ENCODE measurements at regions not wholly inside any gene's neighbourhood (a gene's known extent, or its start where the extent isn't known, plus 50 kb on each side); places are given as distances from the start of the nearest gene placed in this dataset.

GRCh38 chr5:144742361-144742760 lies 571.7 kb downstream of the KCTD16 start:
- H3K4me1 Mint-ChIP-seq, result no peaks in the 10 kb centered on the region
- no peak for ATAC-seq
- H3K27ac Mint-ChIP-seq, result no peak overlapping the region
- H3K36me3 Mint-ChIP-seq, result no peaks in the 10 kb centered on the region
- peaks cover 4 to 40% (median 17%) of the 10 kb centered on the region in 9 donors for H3K9me3 Mint-ChIP-seq
- no peaks in the 10 kb centered on the region for H3K27me3 Mint-ChIP-seq
- POLR2A ChIA-PET, result no interaction called here
- DNase-seq, result no peak
- H3K4me3 Mint-ChIP-seq, result no peak overlapping the region

DNA sequence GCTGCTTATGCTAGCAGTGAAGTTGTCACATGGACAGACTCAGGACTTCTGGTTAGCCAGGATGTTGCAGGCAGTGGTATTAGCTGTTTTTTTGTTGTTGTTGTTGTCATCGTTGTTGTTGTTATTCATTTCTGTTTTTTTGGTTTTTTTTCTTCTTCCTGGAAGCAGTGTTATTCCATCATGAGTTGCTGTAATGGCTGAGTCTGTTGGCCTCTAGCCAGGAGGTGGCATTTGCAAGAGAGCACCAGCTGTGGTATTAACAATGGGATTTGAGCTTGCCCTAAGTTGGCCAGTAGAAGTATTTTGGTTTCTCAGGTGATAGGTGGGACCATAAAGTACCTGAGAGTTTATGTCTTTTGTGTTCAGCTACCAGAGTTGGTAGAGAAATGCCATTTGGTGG lies 561.1 kb downstream of the KCTD16 start:
- Mint-ChIP-seq H3K36me3 (peaks cover 0 to 4% (median 0%) of the 10 kb centered on the region in 3 donors), H3K9me3 (peaks cover 11 to 56% (median 24%) of the 10 kb centered on the region in 9 donors), H3K4me3 (no peak overlapping the region), H3K27me3 (no peaks in the 10 kb centered on the region), H3K4me1 (no peaks in the 10 kb centered on the region), H3K27ac (no peak overlapping the region)
- POLR2A ChIA-PET, result no interaction called here
- ATAC-seq (no peak), DNase-seq (no peak)

DNA sequence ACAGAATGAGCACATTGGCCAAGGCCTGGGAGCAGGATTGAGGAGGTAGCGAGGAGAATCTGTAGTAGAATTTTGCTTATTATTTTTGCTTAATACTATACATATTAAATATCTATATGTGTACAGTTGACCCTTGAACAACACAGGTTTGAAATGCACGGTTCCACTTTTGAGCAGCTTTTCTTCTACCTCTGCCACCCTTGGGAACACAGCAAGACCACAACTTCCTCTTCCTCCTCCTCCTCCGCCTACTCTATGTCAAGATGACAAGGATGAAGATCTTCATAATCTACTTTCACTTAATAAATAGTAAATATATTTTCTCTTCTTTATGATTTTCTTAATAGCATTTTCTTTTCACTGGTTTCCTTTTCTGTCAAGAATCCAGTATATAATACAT lies 541.4 kb downstream of the KCTD16 start:
- POLR2A ChIA-PET, result no interaction called here
- no peaks in the 10 kb centered on the region for H3K27me3 Mint-ChIP-seq
- no peak overlapping the region for H3K27ac Mint-ChIP-seq
- H3K4me1 Mint-ChIP-seq, result peaks cover 0 to 22% (median 0%) of the 10 kb centered on the region in 4 donors
- peaks cover 0 to 4% (median 0%) of the 10 kb centered on the region in 3 donors for H3K36me3 Mint-ChIP-seq
- H3K4me3 Mint-ChIP-seq, result no peak overlapping the region
- no peak for ATAC-seq
- peak in 1 of 10 donors; percentile 5 for DNase-seq
- peaks cover 0 to 11% (median 5%) of the 10 kb centered on the region in 9 donors for H3K9me3 Mint-ChIP-seq

DNA sequence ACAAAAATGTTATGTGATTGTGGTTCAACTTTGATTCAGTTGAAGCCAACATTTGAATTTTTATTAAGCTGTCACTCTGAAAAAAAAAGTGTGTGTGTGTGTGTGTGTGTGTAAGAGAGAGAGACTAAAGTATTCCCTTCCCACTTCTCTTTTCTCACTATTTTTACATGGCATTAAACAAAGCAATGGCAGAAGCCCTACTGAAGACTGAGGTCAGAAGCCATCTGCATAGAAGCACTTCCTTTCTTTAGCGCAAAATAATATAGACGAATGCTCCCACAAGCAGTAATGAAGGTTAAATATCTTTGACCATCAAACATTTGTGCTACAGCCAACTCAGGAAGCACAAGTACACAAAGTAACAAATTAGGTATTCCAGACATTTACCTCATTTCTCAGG lies 540.5 kb downstream of the KCTD16 start:
- DNase-seq (no peak), ATAC-seq (no peak)
- Mint-ChIP-seq H3K4me1 (peaks cover 0 to 22% (median 0%) of the 10 kb centered on the region in 4 donors), H3K27ac (peak overlapping the region in 1 of 10 donors; percentile 29), H3K27me3 (no peaks in the 10 kb centered on the region), H3K9me3 (peaks cover 0 to 11% (median 5%) of the 10 kb centered on the region in 9 donors), H3K36me3 (peaks cover 0 to 4% (median 0%) of the 10 kb centered on the region in 3 donors), H3K4me3 (no peak overlapping the region)
- POLR2A ChIA-PET, result no interaction called here

DNA sequence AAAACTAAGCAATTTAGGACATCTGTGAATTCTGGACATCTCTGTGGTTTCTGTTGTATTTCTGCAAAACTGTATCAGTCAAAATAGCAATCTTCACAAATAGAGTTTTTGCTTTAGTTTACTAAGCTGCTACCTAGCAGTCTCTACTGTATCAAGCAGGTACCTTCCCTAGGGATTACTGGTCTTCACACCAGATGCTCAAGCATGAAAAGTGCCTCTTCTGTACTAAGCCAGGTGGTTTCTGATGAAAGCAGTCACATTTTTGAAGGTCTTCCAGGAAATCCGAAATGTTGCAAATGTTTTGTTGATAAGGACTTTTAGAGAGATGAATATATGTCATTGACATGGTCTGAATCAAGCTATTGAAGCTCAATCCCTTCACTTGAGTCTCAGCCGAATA lies 540.0 kb downstream of the KCTD16 start:
- Mint-ChIP-seq H3K4me1 (peaks cover 0 to 22% (median 0%) of the 10 kb centered on the region in 4 donors), H3K36me3 (peaks cover 0 to 4% (median 0%) of the 10 kb centered on the region in 3 donors), H3K9me3 (peaks cover 0 to 11% (median 5%) of the 10 kb centered on the region in 9 donors), H3K27ac (peak overlapping the region in 1 of 10 donors; percentile 29), H3K27me3 (no peaks in the 10 kb centered on the region), H3K4me3 (no peak overlapping the region)
- DNase-seq (no peak), ATAC-seq (no peak)
- POLR2A ChIA-PET, result no interaction called here

GRCh38 chr5:144703776-144704175 lies 533.1 kb downstream of the KCTD16 start:
- DNase-seq (no peak), ATAC-seq (no peak)
- Mint-ChIP-seq H3K27me3 (no peaks in the 10 kb centered on the region), H3K4me1 (no peaks in the 10 kb centered on the region), H3K36me3 (no peaks in the 10 kb centered on the region), H3K27ac (no peak overlapping the region), H3K4me3 (no peak overlapping the region), H3K9me3 (peaks cover 0 to 19% (median 5%) of the 10 kb centered on the region in 9 donors)
- POLR2A ChIA-PET, result no interaction called here

DNA sequence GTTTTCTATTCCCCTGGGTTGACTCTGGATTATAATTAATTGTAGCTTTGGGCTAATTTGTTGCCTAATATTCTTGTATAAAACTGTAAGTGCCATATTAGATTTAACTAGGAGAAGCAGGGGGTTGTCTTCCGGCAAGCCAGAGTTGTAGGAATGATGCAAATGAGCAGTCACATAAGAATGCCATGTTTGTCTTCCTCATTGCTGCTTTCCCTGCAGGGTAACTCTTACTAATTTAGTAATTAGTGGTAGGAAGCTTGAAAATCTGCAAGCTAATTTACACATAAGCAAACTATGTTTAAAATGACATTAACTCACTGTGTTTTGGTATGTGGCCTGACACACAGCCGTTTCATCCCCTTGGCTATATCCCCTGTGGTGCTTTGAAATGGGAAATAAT lies 527.8 kb downstream of the KCTD16 start:
- Mint-ChIP-seq H3K36me3 (no peaks in the 10 kb centered on the region), H3K27ac (no peak overlapping the region), H3K9me3 (peaks cover 0 to 19% (median 3%) of the 10 kb centered on the region in 9 donors), H3K4me3 (no peak overlapping the region), H3K27me3 (no peaks in the 10 kb centered on the region), H3K4me1 (no peaks in the 10 kb centered on the region)
- POLR2A ChIA-PET, result no interaction called here
- ATAC-seq (no peak), DNase-seq (no peak)

GRCh38 chr5:144697847-144698262 lies 527.2 kb downstream of the KCTD16 start:
- POLR2A ChIA-PET, result no interaction called here
- Mint-ChIP-seq H3K27me3 (no peaks in the 10 kb centered on the region), H3K4me3 (no peak overlapping the region), H3K27ac (no peak overlapping the region), H3K36me3 (no peaks in the 10 kb centered on the region), H3K9me3 (peaks cover 0 to 15% (median 1%) of the 10 kb centered on the region in 9 donors), H3K4me1 (no peaks in the 10 kb centered on the region)
- DNase-seq (no peak), ATAC-seq (no peak)

DNA sequence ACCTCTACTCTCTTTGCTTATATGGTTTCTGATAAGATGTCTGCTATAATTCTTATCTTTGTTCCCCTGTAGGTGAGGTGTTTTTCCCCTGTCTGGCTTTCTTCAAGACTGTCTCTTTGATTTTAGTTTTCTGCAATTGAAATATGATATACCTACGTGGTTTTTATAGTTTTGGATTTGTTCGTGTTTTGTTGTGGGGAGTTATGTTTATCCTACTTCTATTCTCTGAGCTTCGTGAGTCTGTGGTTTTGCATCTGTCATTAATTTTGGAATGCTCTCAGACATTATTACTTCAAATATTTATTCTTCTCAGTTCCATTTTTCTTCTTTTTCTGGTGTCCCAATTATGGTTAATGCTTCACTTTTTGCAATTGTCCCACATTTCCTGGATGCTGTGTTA lies 521.3 kb downstream of the KCTD16 start:
- H3K9me3 Mint-ChIP-seq, result peaks cover 3 to 29% (median 8%) of the 10 kb centered on the region in 9 donors
- no peak for DNase-seq
- no peaks in the 10 kb centered on the region for H3K36me3 Mint-ChIP-seq
- no peaks in the 10 kb centered on the region for H3K4me1 Mint-ChIP-seq
- no peak overlapping the region for H3K4me3 Mint-ChIP-seq
- POLR2A ChIA-PET, result no interaction called here
- H3K27me3 Mint-ChIP-seq, result peaks cover 0 to 1% (median 0%) of the 10 kb centered on the region in 5 donors
- ATAC-seq, result no peak
- H3K27ac Mint-ChIP-seq, result no peak overlapping the region

GRCh38 chr5:144684899-144685298 lies 514.2 kb downstream of the KCTD16 start:
- H3K27me3 Mint-ChIP-seq, result no peaks in the 10 kb centered on the region
- H3K4me3 Mint-ChIP-seq, result no peak overlapping the region
- ATAC-seq (no peak), DNase-seq (no peak)
- no peaks in the 10 kb centered on the region for H3K36me3 Mint-ChIP-seq
- H3K4me1 Mint-ChIP-seq, result no peaks in the 10 kb centered on the region
- no peak overlapping the region for H3K27ac Mint-ChIP-seq
- POLR2A ChIA-PET, result no interaction called here
- H3K9me3 Mint-ChIP-seq, result peaks cover 6 to 31% (median 13%) of the 10 kb centered on the region in 9 donors

- peaks cover 0 to 18% (median 6%) of the 10 kb centered on the region in 9 donors for H3K9me3 Mint-ChIP-seq
These were observed 510.0 kb downstream of the KCTD16 start for GRCh38 chr5:144680711-144681110.

DNA sequence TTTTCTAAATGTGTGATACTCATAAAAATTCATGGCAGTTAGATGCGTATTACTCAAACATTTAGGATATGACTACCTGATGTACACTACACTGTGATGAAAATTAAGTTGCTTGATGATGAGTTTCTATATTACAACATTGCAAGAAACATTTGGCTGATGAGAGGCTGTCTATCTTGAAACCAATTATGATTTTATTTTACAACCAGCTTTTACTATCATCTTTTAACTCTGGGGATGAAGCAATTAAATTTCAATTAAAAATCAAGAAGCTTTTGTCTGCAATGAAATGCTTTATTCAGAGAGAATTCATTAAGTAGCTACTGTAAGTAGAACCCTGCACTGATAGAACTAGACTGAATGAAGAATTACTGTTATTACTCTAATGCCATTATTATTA lies 500.4 kb downstream of the KCTD16 start:
- H3K9me3 Mint-ChIP-seq, result peaks cover 0 to 5% (median 0%) of the 10 kb centered on the region in 9 donors
- POLR2A ChIA-PET, result no interaction called here
- DNase-seq, result no peak
- ATAC-seq, result no peak
- no peak overlapping the region for H3K27ac Mint-ChIP-seq
- no peak overlapping the region for H3K4me3 Mint-ChIP-seq
- H3K36me3 Mint-ChIP-seq, result no peaks in the 10 kb centered on the region
- no peaks in the 10 kb centered on the region for H3K4me1 Mint-ChIP-seq
- no peaks in the 10 kb centered on the region for H3K27me3 Mint-ChIP-seq

More at GRCh38 chr5:144680711-144681110, 510.0 kb downstream of the KCTD16 start:
- Mint-ChIP-seq H3K4me3 (no peak overlapping the region), H3K36me3 (no peaks in the 10 kb centered on the region), H3K27ac (no peak overlapping the region), H3K4me1 (no peaks in the 10 kb centered on the region), H3K27me3 (no peaks in the 10 kb centered on the region)
- DNase-seq, result no peak
- POLR2A ChIA-PET, result no interaction called here
- ATAC-seq, result no peak

DNA sequence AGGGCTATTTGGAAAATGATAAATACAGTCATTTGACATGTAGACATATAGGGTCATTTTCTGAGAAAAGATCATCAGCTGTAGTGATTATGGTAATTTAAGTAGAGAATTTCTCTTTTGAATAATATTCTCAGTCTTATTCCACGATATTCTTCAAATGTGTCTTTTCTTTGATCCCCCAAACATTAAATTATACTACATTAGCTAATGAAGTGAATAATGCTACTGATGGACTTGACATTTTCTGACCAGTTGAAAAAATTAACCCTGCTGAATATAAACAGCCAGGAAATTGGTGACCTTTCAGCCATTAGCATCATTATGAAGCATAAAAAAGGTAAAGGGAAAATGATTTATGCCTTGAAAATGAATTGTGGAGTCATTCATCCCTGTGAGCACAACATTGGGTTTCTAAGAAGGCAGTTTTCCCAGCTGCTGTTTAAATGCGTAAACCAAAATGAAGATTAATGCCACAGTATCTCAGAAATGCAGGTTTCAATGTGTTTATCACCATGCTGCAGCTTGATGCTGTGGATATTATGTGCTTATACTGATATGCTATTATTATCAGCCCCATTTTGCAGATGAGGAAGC lies 489.1 kb downstream of the KCTD16 start:
- peaks cover 0 to 10% (median 4%) of the 10 kb centered on the region in 9 donors for H3K9me3 Mint-ChIP-seq
- H3K4me3 Mint-ChIP-seq, result no peak overlapping the region
- no peaks in the 10 kb centered on the region for H3K27me3 Mint-ChIP-seq
- DNase-seq (no peak), ATAC-seq (no peak)
- no peaks in the 10 kb centered on the region for H3K4me1 Mint-ChIP-seq
- no peaks in the 10 kb centered on the region for H3K36me3 Mint-ChIP-seq
- H3K27ac Mint-ChIP-seq, result no peak overlapping the region
- POLR2A ChIA-PET, result no interaction called here

DNA sequence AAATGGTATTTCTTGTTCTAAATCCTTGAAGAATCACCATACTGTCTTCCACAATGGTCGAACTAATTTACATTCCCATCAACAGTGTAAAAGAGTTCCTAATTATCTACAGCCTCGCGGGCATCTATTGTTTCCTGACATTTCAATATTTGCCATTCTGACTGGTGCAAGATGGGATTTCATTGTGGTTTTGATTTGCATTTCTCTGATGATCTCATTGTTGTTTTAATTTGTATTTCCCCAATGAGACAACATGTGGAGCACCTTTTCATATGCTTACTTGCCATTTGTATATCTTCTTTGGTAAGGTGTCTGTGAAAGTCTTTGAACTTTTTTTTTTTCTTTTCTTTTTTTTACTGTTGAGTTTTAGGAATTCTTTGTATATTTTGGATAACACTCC lies 473.6 kb downstream of the KCTD16 start:
- peaks cover 3 to 32% (median 8%) of the 10 kb centered on the region in 9 donors for H3K9me3 Mint-ChIP-seq
- POLR2A ChIA-PET, result no interaction called here
- no peaks in the 10 kb centered on the region for H3K27me3 Mint-ChIP-seq
- DNase-seq (no peak), ATAC-seq (no peak)
- H3K4me1 Mint-ChIP-seq, result no peaks in the 10 kb centered on the region
- H3K4me3 Mint-ChIP-seq, result no peak overlapping the region
- no peak overlapping the region for H3K27ac Mint-ChIP-seq
- no peaks in the 10 kb centered on the region for H3K36me3 Mint-ChIP-seq
